ENCODE measurements at regions not wholly inside any gene's neighbourhood (a gene's known extent, or its start where the extent isn't known, plus 50 kb on each side); places are given as distances from the start of the nearest gene placed in this dataset.

GRCh38 chr4:29262986-29263385, 1457.2 kb upstream of the PCDH7 start:
- WGBS (ENCODE audit: insufficient coverage, insufficient read length): no CpG with 5 or more reads among the region's 2 CpGs
- Histone ChIP-seq H3K36me3 (ENCODE audit: control insufficient read depth, insufficient read depth, low read length) (no peaks in the 10 kb centered on the region), H3K27me3 (ENCODE audit: control insufficient read depth, insufficient read depth, low read length) (no peaks in the 10 kb centered on the region), H3K9me3 (ENCODE audit: control insufficient read depth, insufficient read depth, low read length) (no peaks in the 10 kb centered on the region), H3K27ac (ENCODE audit: low read length) (no peak overlapping the region), H3K4me3 (ENCODE audit: low read length) (no peak overlapping the region), H3K4me1 (ENCODE audit: control insufficient read depth, insufficient read depth, low read length) (no peaks in the 10 kb centered on the region)
- DNase-seq (ENCODE audit: low read depth, low spot score): no peak

DNA sequence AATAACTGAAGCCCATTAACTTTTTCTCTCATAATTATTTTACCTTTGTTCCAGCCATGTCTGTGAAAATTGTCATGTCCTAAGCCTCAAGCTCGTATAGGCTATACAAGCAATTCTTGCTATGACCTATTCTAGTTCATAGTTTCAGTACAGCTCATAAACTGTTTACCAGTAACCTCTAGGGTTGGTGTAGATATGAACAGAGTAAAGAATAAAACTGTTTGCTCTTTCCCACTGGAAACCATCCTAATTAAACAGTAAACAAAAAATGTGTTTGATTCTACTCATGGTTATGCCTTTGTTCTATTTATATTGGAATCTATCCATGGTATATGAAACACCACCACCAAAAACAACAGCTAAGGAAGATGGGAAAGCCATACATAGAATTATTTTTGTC, 1444.0 kb upstream of the PCDH7 start:
- no peaks in the 10 kb centered on the region for H3K27me3 ChIP-seq (ENCODE audit: control insufficient read depth, insufficient read depth, low read length)
- H3K4me3 ChIP-seq (ENCODE audit: low read length): no peak overlapping the region
- H3K4me1 ChIP-seq (ENCODE audit: control insufficient read depth, insufficient read depth, low read length): no peaks in the 10 kb centered on the region
- no peaks in the 10 kb centered on the region for H3K36me3 ChIP-seq (ENCODE audit: control insufficient read depth, insufficient read depth, low read length)
- DNase-seq (ENCODE audit: low read depth, low spot score): no peak
- WGBS (ENCODE audit: insufficient coverage, insufficient read length): no CpG with 5 or more reads among the region's 1 CpG
- H3K27ac ChIP-seq (ENCODE audit: low read length): no peak overlapping the region
- H3K9me3 ChIP-seq (ENCODE audit: control insufficient read depth, insufficient read depth, low read length): no peaks in the 10 kb centered on the region

DNA sequence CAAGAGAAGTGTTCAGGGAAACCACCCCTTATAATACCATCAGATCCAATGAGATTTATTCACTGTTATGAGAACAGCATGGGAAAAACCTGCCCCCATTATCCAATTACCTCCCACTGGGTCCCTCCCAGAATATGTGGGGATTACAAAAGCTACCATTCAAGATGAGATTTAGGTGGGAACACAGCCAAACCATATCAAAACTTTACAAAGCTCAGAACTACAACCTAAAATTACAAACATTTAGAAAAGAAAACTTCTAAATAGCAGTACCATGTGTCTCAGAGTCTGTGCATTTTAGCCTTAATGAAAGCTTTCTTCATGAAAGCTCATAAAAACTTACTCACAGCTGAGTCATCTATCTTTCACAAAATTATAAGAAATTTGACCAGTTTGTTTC, 1442.8 kb upstream of the PCDH7 start:
- H3K9me3 ChIP-seq (ENCODE audit: control insufficient read depth, insufficient read depth, low read length): no peaks in the 10 kb centered on the region
- no peaks in the 10 kb centered on the region for H3K36me3 ChIP-seq (ENCODE audit: control insufficient read depth, insufficient read depth, low read length)
- no peaks in the 10 kb centered on the region for H3K4me1 ChIP-seq (ENCODE audit: control insufficient read depth, insufficient read depth, low read length)
- no peak for DNase-seq (ENCODE audit: low read depth, low spot score)
- no peak overlapping the region for H3K27ac ChIP-seq (ENCODE audit: low read length)
- no peak overlapping the region for H3K4me3 ChIP-seq (ENCODE audit: low read length)
- no peaks in the 10 kb centered on the region for H3K27me3 ChIP-seq (ENCODE audit: control insufficient read depth, insufficient read depth, low read length)

DNA sequence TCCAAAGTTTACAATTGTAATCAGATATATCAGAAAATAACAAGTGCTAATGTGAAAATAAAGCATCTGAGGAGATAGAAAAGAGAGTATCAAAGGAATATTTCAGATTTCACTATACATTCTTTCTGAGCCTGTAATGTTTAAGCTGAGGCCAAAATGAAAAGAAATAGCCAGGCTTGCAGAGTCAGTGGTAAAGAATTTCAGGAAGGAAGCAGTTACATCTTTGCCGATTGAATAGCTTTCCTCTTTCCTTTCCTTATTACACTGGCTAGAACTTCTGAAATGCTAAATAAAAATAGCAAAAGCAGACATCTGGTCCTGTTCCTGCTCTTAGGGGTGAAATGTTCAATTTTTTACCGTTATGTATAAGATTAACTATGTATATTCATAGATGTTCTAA, 1441.6 kb upstream of the PCDH7 start:
- DNase-seq (ENCODE audit: low read depth, low spot score): no peak
- H3K4me1 ChIP-seq (ENCODE audit: control insufficient read depth, insufficient read depth, low read length): no peaks in the 10 kb centered on the region
- no CpG with 5 or more reads among the region's 2 CpGs for WGBS (ENCODE audit: insufficient coverage, insufficient read length)
- H3K27me3 ChIP-seq (ENCODE audit: control insufficient read depth, insufficient read depth, low read length): no peaks in the 10 kb centered on the region
- H3K9me3 ChIP-seq (ENCODE audit: control insufficient read depth, insufficient read depth, low read length): no peaks in the 10 kb centered on the region
- H3K27ac ChIP-seq (ENCODE audit: low read length): no peak overlapping the region
- no peaks in the 10 kb centered on the region for H3K36me3 ChIP-seq (ENCODE audit: control insufficient read depth, insufficient read depth, low read length)
- no peak overlapping the region for H3K4me3 ChIP-seq (ENCODE audit: low read length)

- DNase-seq (ENCODE audit: low read depth, low spot score): no peak
- no peaks in the 10 kb centered on the region for H3K36me3 ChIP-seq (ENCODE audit: control insufficient read depth, insufficient read depth, low read length)
- no peak overlapping the region for H3K4me3 ChIP-seq (ENCODE audit: low read length)
- H3K4me1 ChIP-seq (ENCODE audit: control insufficient read depth, insufficient read depth, low read length): no peaks in the 10 kb centered on the region
- 100% methylated on average over 1 of the region's 1 CpG for WGBS (ENCODE audit: insufficient coverage, insufficient read length)
- no peaks in the 10 kb centered on the region for H3K27me3 ChIP-seq (ENCODE audit: control insufficient read depth, insufficient read depth, low read length)
- no peak overlapping the region for H3K27ac ChIP-seq (ENCODE audit: low read length)
- no peaks in the 10 kb centered on the region for H3K9me3 ChIP-seq (ENCODE audit: control insufficient read depth, insufficient read depth, low read length)
These were observed 1431.1 kb upstream of the PCDH7 start for GRCh38 chr4:29289118-29289517.

GRCh38 chr4:29295280-29295679, 1424.9 kb upstream of the PCDH7 start:
- Histone ChIP-seq H3K36me3 (ENCODE audit: control insufficient read depth, insufficient read depth, low read length) (no peaks in the 10 kb centered on the region), H3K27ac (ENCODE audit: low read length) (no peak overlapping the region), H3K9me3 (ENCODE audit: control insufficient read depth, insufficient read depth, low read length) (no peaks in the 10 kb centered on the region), H3K27me3 (ENCODE audit: control insufficient read depth, insufficient read depth, low read length) (no peaks in the 10 kb centered on the region), H3K4me3 (ENCODE audit: low read length) (no peak overlapping the region), H3K4me1 (ENCODE audit: control insufficient read depth, insufficient read depth, low read length) (no peaks in the 10 kb centered on the region)
- no peak for DNase-seq (ENCODE audit: low read depth, low spot score)

DNA sequence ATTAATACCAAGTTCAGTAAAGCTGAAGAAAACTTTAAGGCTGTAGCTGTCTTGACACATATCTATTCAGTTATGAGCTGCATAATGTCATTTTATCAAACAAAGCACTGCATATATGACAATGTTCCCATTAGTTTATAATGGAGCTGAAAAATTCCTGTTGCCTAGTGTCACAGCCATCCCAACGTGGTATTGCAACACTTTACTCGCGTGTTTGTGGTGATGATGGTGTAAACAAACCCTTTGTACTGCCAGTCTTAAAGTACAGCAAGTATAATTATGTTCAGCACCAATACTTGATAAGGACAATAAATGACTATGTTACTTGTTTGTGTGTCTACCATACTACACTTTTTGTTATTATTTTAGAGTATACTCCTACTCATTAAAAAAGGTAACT, 1415.6 kb upstream of the PCDH7 start:
- Histone ChIP-seq H3K27ac (ENCODE audit: low read length) (no peak overlapping the region), H3K9me3 (ENCODE audit: control insufficient read depth, insufficient read depth, low read length) (no peaks in the 10 kb centered on the region), H3K36me3 (ENCODE audit: control insufficient read depth, insufficient read depth, low read length) (no peaks in the 10 kb centered on the region), H3K4me3 (ENCODE audit: low read length) (no peak overlapping the region), H3K4me1 (ENCODE audit: control insufficient read depth, insufficient read depth, low read length) (no peaks in the 10 kb centered on the region), H3K27me3 (ENCODE audit: control insufficient read depth, insufficient read depth, low read length) (no peaks in the 10 kb centered on the region)
- no CpG with 5 or more reads among the region's 3 CpGs for WGBS (ENCODE audit: insufficient coverage, insufficient read length)
- DNase-seq (ENCODE audit: low read depth, low spot score): no peak

GRCh38 chr4:29307256-29307655, 1412.9 kb upstream of the PCDH7 start:
- no peak for DNase-seq (ENCODE audit: low read depth, low spot score)
- Histone ChIP-seq H3K36me3 (ENCODE audit: control insufficient read depth, insufficient read depth, low read length) (no peaks in the 10 kb centered on the region), H3K27me3 (ENCODE audit: control insufficient read depth, insufficient read depth, low read length) (no peaks in the 10 kb centered on the region), H3K27ac (ENCODE audit: low read length) (no peak overlapping the region), H3K9me3 (ENCODE audit: control insufficient read depth, insufficient read depth, low read length) (no peaks in the 10 kb centered on the region), H3K4me3 (ENCODE audit: low read length) (no peak overlapping the region), H3K4me1 (ENCODE audit: control insufficient read depth, insufficient read depth, low read length) (no peaks in the 10 kb centered on the region)

DNA sequence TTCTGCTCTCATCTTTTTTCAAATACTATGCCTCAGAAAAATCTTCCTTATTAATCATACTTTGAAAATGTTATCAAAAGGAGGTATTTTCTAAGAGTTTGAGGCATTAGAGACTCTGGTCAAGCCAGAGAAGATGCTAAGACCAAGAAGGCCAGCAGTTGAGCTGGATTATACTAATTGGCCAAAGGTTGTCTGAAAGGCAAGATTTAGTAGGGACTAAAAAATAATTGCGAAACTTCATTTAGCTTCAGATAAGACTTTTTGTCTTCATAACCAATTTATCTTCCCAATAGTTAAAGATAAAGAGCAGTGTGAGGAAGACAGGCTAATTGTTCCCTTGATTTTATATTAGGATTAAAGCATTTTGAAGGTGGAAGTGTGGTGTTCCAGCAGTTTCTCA, 1412.4 kb upstream of the PCDH7 start:
- Histone ChIP-seq H3K4me1 (ENCODE audit: control insufficient read depth, insufficient read depth, low read length) (no peaks in the 10 kb centered on the region), H3K9me3 (ENCODE audit: control insufficient read depth, insufficient read depth, low read length) (no peaks in the 10 kb centered on the region), H3K27me3 (ENCODE audit: control insufficient read depth, insufficient read depth, low read length) (no peaks in the 10 kb centered on the region), H3K36me3 (ENCODE audit: control insufficient read depth, insufficient read depth, low read length) (no peaks in the 10 kb centered on the region), H3K27ac (ENCODE audit: low read length) (no peak overlapping the region), H3K4me3 (ENCODE audit: low read length) (no peak overlapping the region)
- DNase-seq (ENCODE audit: low read depth, low spot score): no peak
- no CpG with 5 or more reads among the region's 1 CpG for WGBS (ENCODE audit: insufficient coverage, insufficient read length)

- H3K4me3 ChIP-seq (ENCODE audit: low read length): no peak overlapping the region
- DNase-seq (ENCODE audit: low read depth, low spot score): no peak
- H3K27me3 ChIP-seq (ENCODE audit: control insufficient read depth, insufficient read depth, low read length): no peaks in the 10 kb centered on the region
- no peaks in the 10 kb centered on the region for H3K36me3 ChIP-seq (ENCODE audit: control insufficient read depth, insufficient read depth, low read length)
- no peak overlapping the region for H3K27ac ChIP-seq (ENCODE audit: low read length)
- no CpG with 5 or more reads among the region's 3 CpGs for WGBS (ENCODE audit: insufficient coverage, insufficient read length)
- H3K4me1 ChIP-seq (ENCODE audit: control insufficient read depth, insufficient read depth, low read length): no peaks in the 10 kb centered on the region
- no peaks in the 10 kb centered on the region for H3K9me3 ChIP-seq (ENCODE audit: control insufficient read depth, insufficient read depth, low read length)
These were observed 1411.1 kb upstream of the PCDH7 start for GRCh38 chr4:29309050-29309449.

- Histone ChIP-seq H3K9me3 (ENCODE audit: control insufficient read depth, insufficient read depth, low read length) (no peaks in the 10 kb centered on the region), H3K27ac (ENCODE audit: low read length) (no peak overlapping the region), H3K27me3 (ENCODE audit: control insufficient read depth, insufficient read depth, low read length) (no peaks in the 10 kb centered on the region)
These were observed 1409.9 kb upstream of the PCDH7 start for GRCh38 chr4:29310252-29310651.

DNA sequence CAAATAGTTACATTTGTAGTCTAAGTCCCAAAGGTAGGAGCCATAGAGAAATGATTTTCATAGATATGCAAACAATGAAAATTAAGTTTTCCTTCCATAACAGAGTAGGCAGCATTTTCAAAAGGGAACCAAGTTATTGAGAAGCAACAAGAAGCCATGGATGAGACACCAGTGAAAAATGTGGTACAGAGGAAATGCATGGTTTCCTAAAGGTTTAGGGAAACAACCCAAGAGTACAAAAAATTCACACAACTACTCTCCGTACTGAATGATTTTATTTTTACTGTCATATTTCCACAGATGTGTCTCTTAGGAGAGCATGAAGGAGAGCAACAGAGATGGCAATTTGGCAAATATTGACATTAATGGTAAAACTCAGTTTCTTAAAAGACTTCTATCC, 1408.9 kb upstream of the PCDH7 start:
- no peaks in the 10 kb centered on the region for H3K36me3 ChIP-seq (ENCODE audit: control insufficient read depth, insufficient read depth, low read length)
- H3K27me3 ChIP-seq (ENCODE audit: control insufficient read depth, insufficient read depth, low read length): no peaks in the 10 kb centered on the region
- H3K27ac ChIP-seq (ENCODE audit: low read length): no peak overlapping the region
- no peak for DNase-seq (ENCODE audit: low read depth, low spot score)
- no peaks in the 10 kb centered on the region for H3K4me1 ChIP-seq (ENCODE audit: control insufficient read depth, insufficient read depth, low read length)
- no peaks in the 10 kb centered on the region for H3K9me3 ChIP-seq (ENCODE audit: control insufficient read depth, insufficient read depth, low read length)
- H3K4me3 ChIP-seq (ENCODE audit: low read length): no peak overlapping the region
- no CpG with 5 or more reads among the region's 1 CpG for WGBS (ENCODE audit: insufficient coverage, insufficient read length)

More at GRCh38 chr4:29310252-29310651, 1409.9 kb upstream of the PCDH7 start:
- Histone ChIP-seq H3K36me3 (ENCODE audit: control insufficient read depth, insufficient read depth, low read length) (no peaks in the 10 kb centered on the region), H3K4me3 (ENCODE audit: low read length) (no peak overlapping the region), H3K4me1 (ENCODE audit: control insufficient read depth, insufficient read depth, low read length) (no peaks in the 10 kb centered on the region)
- DNase-seq (ENCODE audit: low read depth, low spot score): no peak
